Kidney (tissue), 13 donors: ENCODE measurements at regions not wholly inside any gene's neighbourhood (a gene's known extent, or its start where the extent isn't known, plus 50 kb on each side); places are given as distances from the start of the nearest gene placed in this dataset.

ENCODE experiments used
- DNase-seq, 5 donors: peaks; one replicate each; pipeline ENCODE4 v3.0.0-alpha.2; 2013 to 2020
- FAIRE-seq: peaks from 2 replicates; lab custom pipeline; 2012; peaks lifted over from hg19 to GRCh38; lab: Jason Lieb, UNC
- H3K27ac ChIP-seq, 2 donors: one replicate each; pipeline ENCODE4 v1.7.0; 2013; ENCODE audit warnings: low read depth in 2 of 2, low read length in 2 of 2, inconsistent platforms in 1 of 2
- H3K27me3 ChIP-seq: one replicate; pipeline ENCODE4 v1.7.1; 2013; ENCODE audit warnings: low read length, inconsistent platforms; ENCODE audit not compliant: control insufficient read depth, insufficient read depth
- H3K36me3 ChIP-seq, 3 donors: one replicate each; pipeline versions ENCODE4 v1.7.0 to v1.7.1; 2013; ENCODE audit warnings: low read length in 3 of 3, control low read depth in 1 of 3, inconsistent platforms in 1 of 3; ENCODE audit not compliant: insufficient read depth in 3 of 3, control insufficient read depth in 2 of 3
- H3K4me1 ChIP-seq, 3 donors: one replicate each; pipeline versions ENCODE4 v1.7.0 to v1.7.1; 2013; ENCODE audit warnings: low read length in 3 of 3, inconsistent platforms in 1 of 3, low read depth in 1 of 3; ENCODE audit not compliant: control insufficient read depth in 2 of 3, insufficient read depth in 2 of 3
- H3K4me3 ChIP-seq, 3 donors: one replicate each; pipeline versions ENCODE4 v1.7.0 to v1.8.1; 2013; ENCODE audit warnings: low read length in 3 of 3, control low read depth in 1 of 3, inconsistent platforms in 1 of 3
- H3K9ac ChIP-seq, 3 donors: one replicate each; pipeline versions ENCODE4 v1.7.0 to v1.7.1; 2013; ENCODE audit warnings: low read length in 3 of 3, control low read depth in 1 of 3, inconsistent platforms in 1 of 3
- H3K9me3 ChIP-seq, 3 donors: one replicate each; pipeline versions ENCODE4 v1.7.0 to v1.7.1; 2013; ENCODE audit warnings: low read length in 3 of 3, control low read depth in 1 of 3, inconsistent platforms in 1 of 3; ENCODE audit not compliant: control insufficient read depth in 2 of 3, insufficient read depth in 1 of 3
- intact Hi-C: fragments of 100-400 bp; cut with DNase I; formaldehyde crosslinking; loops from one replicate; pipeline ENCODE4 v1.11.1; 2022
- TF ChIP-seq, protein P1 (sequence below): IDR thresholded peaks from 3 replicates; pipeline ENCODE4 v1.5.1; 2012; ENCODE audit warnings: mild to moderate bottlenecking, moderate library complexity, borderline replicate concordance; ENCODE audit not compliant: insufficient read depth; ENCODE audit errors: extremely low read depth
- donor health status: control.
- donor health status: control.
- donor health status: control.
- donor health status: control.
- donor health status: control.
- donor health status: DM: yes; HTN: yes; CAD: no.
- donor health status: Normal renal cell carcinoma (clear cell type).

DNA sequence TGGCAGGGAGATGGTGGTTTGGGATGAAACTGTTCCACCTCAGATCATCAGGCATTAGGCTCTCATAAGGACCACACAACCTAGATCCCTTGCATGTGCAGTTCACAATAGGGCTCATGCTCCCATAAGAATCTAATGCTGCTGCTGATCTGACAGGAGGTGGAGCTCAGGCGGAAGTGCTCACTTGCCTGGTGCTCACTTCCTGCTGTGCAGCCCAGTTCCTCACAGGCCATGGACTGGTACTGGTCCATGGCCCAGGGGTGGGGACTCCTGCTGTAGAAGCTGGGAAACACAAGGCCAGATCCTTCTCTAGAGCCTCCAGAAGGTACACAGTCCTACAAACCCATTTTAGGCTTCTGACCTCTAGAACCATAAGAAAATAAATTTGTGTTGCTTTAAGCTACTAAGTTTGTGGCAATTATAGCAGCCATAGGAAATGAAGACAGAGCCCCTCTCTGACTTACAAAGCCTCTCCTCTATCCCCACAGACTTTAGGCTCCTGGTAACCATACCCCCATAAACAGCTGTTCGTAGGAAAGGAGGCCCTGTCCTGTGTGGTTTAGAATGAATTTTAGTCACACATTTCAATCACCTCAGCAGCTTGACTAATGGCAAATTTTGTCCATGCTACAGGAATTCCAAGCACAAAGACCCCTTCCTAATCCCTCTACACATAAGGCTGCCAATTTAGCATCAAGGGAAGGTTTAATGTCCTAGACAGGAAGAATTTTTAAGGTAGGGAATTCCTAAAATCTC lies 206.1 kb upstream of the PHYHIPL start:
- Histone ChIP-seq H3K4me3 (no peak overlapping the region), H3K4me1 (no peaks in the 10 kb centered on the region), H3K9me3 (no peaks in the 10 kb centered on the region), H3K36me3 (no peaks in the 10 kb centered on the region), H3K9ac (no peak overlapping the region), H3K27me3 (no peaks in the 10 kb centered on the region), H3K27ac (no peak overlapping the region)
- FAIRE-seq: no peak
- TF ChIP-seq, protein P1, sequence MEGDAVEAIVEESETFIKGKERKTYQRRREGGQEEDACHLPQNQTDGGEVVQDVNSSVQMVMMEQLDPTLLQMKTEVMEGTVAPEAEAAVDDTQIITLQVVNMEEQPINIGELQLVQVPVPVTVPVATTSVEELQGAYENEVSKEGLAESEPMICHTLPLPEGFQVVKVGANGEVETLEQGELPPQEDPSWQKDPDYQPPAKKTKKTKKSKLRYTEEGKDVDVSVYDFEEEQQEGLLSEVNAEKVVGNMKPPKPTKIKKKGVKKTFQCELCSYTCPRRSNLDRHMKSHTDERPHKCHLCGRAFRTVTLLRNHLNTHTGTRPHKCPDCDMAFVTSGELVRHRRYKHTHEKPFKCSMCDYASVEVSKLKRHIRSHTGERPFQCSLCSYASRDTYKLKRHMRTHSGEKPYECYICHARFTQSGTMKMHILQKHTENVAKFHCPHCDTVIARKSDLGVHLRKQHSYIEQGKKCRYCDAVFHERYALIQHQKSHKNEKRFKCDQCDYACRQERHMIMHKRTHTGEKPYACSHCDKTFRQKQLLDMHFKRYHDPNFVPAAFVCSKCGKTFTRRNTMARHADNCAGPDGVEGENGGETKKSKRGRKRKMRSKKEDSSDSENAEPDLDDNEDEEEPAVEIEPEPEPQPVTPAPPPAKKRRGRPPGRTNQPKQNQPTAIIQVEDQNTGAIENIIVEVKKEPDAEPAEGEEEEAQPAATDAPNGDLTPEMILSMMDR: no peak
- DNase-seq: no peak
- intact Hi-C loops: loop anchor here (5.0 kb wide), 1 partner anchor 72 kb away; no protein-coding TSS in a partner anchor

DNA sequence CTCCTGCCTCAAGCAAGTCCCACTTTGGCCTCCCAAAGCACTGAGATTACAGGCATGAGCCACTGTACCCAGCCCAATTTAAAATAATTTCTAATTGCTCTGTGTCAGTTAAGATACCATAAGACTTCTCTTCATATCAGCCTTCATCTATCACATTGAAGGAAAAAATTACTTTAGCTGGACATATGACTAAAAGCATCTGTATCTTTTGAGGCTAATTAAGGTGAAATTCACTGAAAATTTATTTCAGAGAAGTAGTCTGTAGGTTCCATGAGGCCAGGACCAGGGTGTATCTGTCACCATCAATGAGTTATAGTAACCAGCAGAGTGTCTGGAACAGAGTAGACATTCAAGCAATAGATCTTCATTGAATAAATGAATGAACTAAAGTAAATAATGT lies 205.2 kb upstream of the PHYHIPL start:
- no peak for FAIRE-seq
- Histone ChIP-seq H3K27ac (no peak overlapping the region), H3K27me3 (no peaks in the 10 kb centered on the region), H3K36me3 (no peaks in the 10 kb centered on the region), H3K9ac (no peak overlapping the region), H3K4me3 (no peak overlapping the region), H3K9me3 (no peaks in the 10 kb centered on the region), H3K4me1 (no peaks in the 10 kb centered on the region)
- DNase-seq: no peak
- intact Hi-C loops: loop anchor here (5.0 kb wide), 1 partner anchor 71 kb away; no protein-coding TSS in a partner anchor
- TF ChIP-seq, protein P1: no peak

DNA sequence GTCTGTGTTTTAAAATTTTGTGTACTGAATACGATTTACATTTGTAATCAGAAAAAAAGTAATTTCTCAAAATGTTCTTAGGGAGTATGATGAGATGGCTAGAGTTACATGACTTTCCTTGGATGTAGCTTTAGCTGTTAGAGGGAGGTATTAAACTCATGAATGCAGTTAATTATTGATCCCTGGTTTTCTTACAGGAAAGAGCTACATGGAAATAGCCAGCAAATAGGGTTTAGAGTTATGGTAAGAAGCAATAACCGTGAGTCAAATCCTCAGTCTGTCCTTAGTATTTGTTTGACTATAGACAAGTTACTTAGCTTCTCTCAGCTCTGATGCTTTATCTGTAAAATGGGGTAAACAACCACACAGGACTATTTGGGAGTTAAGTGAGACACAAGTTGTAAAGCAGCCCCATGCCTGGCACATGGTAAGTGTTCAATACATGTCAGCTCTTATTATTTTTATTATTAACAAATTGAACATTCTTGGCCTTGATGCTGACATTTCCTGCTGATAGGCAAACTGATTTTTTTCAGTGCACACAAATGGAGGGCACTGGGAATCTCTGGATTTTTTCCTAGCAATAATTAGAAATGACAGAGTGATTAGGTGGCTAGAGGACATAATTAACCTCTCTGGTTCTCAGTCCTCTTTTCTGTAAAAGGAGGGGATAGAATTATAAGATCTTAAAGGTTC lies 204.5 kb upstream of the PHYHIPL start:
- Histone ChIP-seq H3K4me1 (no peaks in the 10 kb centered on the region), H3K27me3 (no peaks in the 10 kb centered on the region), H3K9ac (no peak overlapping the region), H3K9me3 (no peaks in the 10 kb centered on the region), H3K36me3 (no peaks in the 10 kb centered on the region), H3K27ac (no peak overlapping the region), H3K4me3 (no peak overlapping the region)
- FAIRE-seq: no peak
- TF ChIP-seq, protein P1: no peak
- DNase-seq: no peak
- intact Hi-C loops: loop anchor here (5.0 kb wide), 1 partner anchor 70 kb away; no protein-coding TSS in a partner anchor
